Choroid plexus epithelial cell (primary cell): ENCODE measurements at regions not wholly inside any gene's neighbourhood (a gene's known extent, or its start where the extent isn't known, plus 50 kb on each side); places are given as distances from the start of the nearest gene placed in this dataset.
"Not testable (repeated sequence)": the region's sequence is repeated elsewhere in the genome, so short reads cannot be mapped to it uniquely, and the experiment has no call there.

ENCODE experiments used
- DNase-seq: peaks from one replicate; pipeline ENCODE4 v3.0.0-alpha.2; 2010; ENCODE audit warnings: low read depth
- H3K4me3 ChIP-seq: 2 replicates; pipeline ENCODE4 v1.5.1; 2011; ENCODE audit warnings: low read depth, mild to moderate bottlenecking, control low read depth, low read length, moderate library complexity
- TF ChIP-seq, protein P1 (sequence below): conservative IDR thresholded peaks from 2 replicates; pipeline ENCODE4 v1.5.1; 2011; ENCODE audit warnings: low read depth, mild to moderate bottlenecking, control low read depth, inconsistent platforms, low read length, moderate library complexity

DNA sequence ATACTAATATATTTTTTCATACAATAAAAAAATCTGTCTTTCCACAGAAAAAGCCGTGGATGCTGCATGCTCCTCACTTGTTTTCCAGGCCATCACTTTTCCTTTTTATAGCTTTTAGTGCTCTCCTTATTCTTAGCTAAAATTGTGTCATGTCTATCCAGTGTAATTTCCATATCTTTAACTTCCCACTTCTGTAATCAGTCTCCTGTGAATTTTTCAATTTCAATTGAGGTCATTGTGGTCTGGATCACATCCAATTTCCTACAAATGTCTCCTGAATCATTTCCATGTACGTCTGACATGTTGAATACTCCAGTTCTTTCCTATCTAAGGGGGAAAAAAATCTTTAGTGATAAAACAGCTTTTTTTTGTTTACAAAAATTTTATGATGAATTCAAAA is 838.2 kb upstream of the B3GALT2 start:
- no peak overlapping the region for H3K4me3 ChIP-seq
- TF ChIP-seq, protein P1, sequence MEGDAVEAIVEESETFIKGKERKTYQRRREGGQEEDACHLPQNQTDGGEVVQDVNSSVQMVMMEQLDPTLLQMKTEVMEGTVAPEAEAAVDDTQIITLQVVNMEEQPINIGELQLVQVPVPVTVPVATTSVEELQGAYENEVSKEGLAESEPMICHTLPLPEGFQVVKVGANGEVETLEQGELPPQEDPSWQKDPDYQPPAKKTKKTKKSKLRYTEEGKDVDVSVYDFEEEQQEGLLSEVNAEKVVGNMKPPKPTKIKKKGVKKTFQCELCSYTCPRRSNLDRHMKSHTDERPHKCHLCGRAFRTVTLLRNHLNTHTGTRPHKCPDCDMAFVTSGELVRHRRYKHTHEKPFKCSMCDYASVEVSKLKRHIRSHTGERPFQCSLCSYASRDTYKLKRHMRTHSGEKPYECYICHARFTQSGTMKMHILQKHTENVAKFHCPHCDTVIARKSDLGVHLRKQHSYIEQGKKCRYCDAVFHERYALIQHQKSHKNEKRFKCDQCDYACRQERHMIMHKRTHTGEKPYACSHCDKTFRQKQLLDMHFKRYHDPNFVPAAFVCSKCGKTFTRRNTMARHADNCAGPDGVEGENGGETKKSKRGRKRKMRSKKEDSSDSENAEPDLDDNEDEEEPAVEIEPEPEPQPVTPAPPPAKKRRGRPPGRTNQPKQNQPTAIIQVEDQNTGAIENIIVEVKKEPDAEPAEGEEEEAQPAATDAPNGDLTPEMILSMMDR = no peak
- peak; percentile 91 for DNase-seq

DNA sequence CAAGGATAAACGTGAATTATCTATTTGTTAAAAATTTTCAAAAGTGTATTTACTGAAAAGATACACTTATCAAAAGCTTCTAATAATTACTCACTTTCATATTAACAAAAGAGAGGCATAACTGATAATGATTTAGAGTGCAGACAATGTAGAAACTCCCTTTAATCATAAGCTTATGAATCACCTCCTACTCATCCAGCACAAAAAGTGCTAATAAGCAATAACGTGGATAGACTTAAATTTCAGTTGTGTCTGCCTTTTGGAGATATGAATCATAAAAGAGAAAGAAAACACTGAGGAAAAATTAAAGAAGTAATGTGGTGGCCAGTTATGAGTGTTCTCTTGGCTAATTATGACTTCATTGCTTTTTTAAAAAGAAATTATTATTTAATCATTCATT is 827.6 kb upstream of the B3GALT2 start:
- DNase-seq = peak; percentile 56
- TF ChIP-seq, protein P1 = no peak
- H3K4me3 ChIP-seq = no peak overlapping the region

GRCh38 chr1:194013561-194013960 is 827.1 kb upstream of the B3GALT2 start:
- DNase-seq = peak; percentile 13
- no peak overlapping the region for H3K4me3 ChIP-seq
- TF ChIP-seq, protein P1 = no peak

DNA sequence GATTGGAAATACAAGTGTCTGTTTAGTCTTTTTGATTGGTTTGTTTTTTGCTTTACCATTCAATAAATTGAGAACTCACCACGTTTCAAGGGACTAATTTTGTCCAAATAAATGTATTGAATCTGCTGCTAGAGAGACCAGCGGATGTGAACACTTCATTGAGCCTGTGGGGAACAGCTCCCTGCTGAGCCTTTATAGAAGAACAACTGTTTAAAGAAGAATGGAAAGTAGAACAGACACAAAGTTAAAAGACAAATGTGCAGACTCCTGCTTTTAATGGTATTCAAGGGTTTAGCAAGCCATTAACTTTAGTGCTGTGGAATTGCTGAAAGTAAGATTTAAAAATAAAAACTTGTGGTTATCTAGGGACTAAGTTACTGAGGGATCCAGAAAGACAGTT is 817.7 kb upstream of the B3GALT2 start:
- no peak overlapping the region for H3K4me3 ChIP-seq
- TF ChIP-seq, protein P1 = no peak
- peak; percentile 23 for DNase-seq

DNA sequence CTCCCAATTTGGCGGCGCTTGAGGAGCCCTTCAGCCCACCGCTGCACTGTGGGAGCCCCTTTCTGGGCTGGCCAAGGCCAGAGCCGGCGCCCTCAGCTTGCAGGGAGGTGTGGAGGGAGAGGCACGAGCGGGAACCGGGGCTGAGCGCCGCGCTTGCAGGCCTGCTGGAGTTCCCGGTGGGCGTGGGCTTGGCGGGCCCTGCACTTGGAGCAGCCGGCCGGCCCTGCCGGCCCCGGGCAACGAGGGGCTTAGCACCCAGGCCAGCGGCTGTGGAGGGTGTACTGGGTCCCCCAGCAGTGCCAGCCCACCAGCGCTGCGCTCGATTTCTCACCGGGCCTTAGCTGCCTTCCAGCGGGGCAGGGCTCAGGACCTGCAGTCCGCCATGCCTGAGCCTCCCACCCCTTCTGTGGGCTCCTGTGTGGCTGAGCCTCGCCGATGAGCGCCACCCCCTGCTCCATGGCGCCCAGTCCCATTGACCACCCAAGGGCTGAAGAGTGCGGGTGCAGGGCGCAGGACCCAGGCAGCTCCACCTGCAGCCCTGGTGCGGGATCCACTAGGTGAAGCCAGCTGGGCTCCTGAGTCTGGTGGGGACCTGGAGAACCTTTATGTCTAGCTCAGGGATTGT is 815.4 kb upstream of the B3GALT2 start:
- not testable (repeated sequence) for H3K4me3 ChIP-seq, DNase-seq

- DNase-seq = no peak
- TF ChIP-seq, protein P1 = no peak
These were observed 802.5 kb upstream of the B3GALT2 start for GRCh38 chr1:193988885-193989284.

DNA sequence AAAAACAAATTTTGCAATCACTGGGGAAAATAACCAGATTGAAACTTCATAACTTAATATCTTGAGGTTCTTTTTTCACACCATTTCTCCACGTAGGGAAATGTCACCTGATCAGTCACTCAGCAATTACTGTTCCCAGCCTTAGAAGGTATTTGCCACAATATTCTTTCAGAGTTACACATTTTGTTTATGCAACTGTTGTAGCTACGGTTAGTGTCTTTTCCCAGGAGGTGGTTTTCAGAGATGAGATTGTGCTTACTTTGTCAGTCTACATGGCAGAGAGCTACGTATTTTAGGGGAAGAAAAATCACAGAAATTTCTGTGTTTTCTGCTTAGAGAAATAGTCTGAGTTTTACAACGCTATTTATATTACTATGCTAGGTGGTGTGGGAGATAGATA is 792.8 kb upstream of the B3GALT2 start:
- TF ChIP-seq, protein P1 = no peak
- no peak overlapping the region for H3K4me3 ChIP-seq
- peak; percentile 2 for DNase-seq

More at GRCh38 chr1:193988885-193989284, 802.5 kb upstream of the B3GALT2 start:
- no peak overlapping the region for H3K4me3 ChIP-seq
